GM13976 (cell line): ENCODE measurements at regions not wholly inside any gene's neighbourhood (a gene's known extent, or its start where the extent isn't known, plus 50 kb on each side); places are given as distances from the start of the nearest gene placed in this dataset.

ENCODE experiments used
- DNase-seq: peaks from one replicate; pipeline ENCODE4 v3.0.0; 2012; ENCODE audit warnings: low spot score
- in situ Hi-C: fragments of 300-500 bp; cut with MboI; formaldehyde crosslinking; loops from one replicate; pipeline ENCODE4 v1.12.0; 2022; ENCODE audit warnings: low sequenced_read_pairs, mixed read lengths, inconsistent platforms; ENCODE audit not compliant: unreplicated experiment
- TF ChIP-seq, protein P1 (sequence below): IDR thresholded peaks from 2 replicates; pipeline ENCODE4 v1.5.1; 2012; ENCODE audit warnings: borderline replicate concordance, mild to moderate bottlenecking; ENCODE audit not compliant: insufficient read depth; ENCODE audit errors: extremely low read depth, missing control alignments, control extremely low read depth

DNA sequence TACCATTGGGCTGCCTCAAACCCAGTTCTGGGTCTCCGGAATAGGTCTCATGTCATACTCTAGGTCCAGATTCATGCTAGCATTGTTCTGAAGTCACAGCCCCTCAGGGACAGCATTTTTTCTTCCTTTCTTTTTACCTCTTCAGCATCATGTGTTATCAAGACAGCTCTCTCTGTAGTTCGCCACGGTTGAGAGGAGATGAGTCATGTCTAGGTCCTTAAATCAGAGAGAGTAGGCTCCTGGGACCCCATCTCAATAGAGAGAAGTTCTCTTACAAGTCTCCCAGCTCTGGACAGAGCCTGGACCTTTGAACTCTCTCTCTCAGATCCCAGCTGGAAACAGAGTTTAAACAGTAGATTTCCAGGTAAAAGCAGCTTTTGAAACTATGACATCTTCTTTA, 332.4 kb upstream of the CD180 start:
- DNase-seq: no peak
- TF ChIP-seq, protein P1, sequence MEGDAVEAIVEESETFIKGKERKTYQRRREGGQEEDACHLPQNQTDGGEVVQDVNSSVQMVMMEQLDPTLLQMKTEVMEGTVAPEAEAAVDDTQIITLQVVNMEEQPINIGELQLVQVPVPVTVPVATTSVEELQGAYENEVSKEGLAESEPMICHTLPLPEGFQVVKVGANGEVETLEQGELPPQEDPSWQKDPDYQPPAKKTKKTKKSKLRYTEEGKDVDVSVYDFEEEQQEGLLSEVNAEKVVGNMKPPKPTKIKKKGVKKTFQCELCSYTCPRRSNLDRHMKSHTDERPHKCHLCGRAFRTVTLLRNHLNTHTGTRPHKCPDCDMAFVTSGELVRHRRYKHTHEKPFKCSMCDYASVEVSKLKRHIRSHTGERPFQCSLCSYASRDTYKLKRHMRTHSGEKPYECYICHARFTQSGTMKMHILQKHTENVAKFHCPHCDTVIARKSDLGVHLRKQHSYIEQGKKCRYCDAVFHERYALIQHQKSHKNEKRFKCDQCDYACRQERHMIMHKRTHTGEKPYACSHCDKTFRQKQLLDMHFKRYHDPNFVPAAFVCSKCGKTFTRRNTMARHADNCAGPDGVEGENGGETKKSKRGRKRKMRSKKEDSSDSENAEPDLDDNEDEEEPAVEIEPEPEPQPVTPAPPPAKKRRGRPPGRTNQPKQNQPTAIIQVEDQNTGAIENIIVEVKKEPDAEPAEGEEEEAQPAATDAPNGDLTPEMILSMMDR: no peak
- in situ Hi-C loops: no loop called here

DNA sequence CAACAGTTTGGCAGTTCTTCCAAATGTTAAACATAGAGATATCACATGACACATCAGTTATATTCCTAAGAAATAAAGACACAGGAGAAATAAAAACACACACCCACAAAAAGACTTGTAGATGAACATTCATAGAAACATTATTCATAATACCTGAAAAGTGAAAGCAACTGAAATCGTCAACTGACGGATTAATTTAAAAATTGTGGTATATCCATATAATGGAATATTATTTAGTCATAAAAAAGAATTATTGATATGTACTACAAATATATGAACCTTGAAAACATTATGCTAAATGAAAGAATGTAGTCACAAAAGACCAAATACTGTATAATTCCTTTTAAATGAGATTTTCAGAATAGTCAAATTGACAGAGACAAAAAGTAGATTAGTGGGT, 330.2 kb upstream of the CD180 start:
- TF ChIP-seq, protein P1: no peak
- in situ Hi-C loops: no loop called here
- DNase-seq: no peak

DNA sequence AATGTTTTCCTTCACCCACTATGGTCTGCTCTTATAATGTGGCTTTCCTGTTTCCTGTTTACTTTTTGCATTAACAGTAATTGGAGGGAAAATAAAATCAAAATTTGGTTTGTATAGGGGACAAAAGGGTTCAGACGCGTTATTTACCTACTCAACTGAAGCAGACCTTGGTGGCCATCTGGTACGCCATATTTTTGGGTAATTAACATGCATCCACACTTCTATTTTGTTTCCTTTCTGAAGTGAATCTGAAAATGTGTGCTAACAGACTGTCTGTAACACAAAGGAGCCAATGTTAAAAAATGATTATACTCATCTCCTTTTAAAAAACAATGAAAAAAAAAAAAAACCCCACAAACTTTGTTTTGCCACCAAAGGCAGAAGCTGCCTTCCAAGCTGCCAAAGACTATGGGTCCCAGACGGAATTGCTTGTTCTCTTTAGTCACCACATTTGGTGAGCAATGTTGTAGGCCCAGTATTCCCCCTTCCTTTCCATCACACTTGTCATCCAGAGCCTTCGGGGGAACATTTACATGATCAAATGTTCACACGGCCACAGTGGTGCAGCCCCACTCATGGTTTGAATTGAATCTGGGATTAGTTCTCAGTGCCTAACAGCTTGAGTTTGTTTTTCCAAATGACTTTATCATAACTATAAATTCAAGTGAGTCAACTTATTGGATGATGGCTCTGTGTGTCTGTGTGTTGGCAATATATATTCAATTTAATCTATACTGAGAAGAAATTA, 323.7 kb upstream of the CD180 start:
- in situ Hi-C loops: no loop called here
- no peak for DNase-seq
- TF ChIP-seq, protein P1: no peak

DNA sequence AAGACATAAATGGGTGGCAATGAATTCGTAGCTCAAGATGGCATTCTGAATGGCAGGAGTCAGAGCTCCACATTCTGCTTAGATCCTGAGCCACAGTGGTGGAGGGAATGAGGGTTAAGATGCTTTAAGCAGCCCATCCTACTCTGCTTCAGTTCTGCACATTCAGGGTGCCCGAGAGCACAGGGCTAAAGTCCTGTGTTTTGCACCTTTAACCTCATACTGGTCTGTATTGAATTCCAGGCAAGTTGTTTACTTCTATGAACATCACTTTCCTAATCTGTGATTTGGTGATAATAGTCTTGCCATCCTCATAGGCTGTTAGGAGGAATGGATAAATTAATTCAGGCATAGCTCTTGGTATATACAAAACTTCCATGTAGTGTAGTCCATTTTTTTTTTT, 321.6 kb upstream of the CD180 start:
- in situ Hi-C loops: no loop called here
- no peak for DNase-seq
- TF ChIP-seq, protein P1: no peak

DNA sequence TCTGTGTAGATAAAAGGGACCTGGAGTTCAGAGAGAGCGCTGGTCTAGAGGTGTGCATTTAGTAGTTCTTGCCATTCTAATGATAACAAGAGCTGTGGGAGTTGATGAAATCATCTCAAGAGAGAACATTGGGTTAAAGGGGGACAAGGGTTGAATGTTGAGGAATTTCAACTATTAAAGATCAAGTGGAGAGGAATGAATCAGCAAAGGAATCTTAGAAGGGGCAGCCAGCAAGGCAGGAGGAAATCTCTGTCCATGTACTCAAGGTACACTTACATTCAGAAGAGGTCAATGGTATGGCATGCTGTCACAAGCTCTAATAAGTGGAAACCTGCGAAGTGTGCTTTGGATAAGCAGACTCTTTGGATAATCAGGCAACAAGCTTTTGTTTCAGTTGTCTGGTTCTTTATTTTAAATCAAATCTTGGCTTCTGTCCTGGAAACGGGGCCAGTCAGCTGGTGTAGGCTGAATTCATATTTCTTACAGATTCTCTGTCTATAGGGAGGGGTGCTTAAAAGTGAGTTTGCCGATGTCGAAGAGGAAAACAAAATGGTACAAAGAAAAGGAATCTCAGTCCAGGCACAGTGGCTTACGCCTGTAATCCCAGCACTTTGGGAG, 320.5 kb upstream of the CD180 start:
- no peak for DNase-seq
- TF ChIP-seq, protein P1: no peak
- in situ Hi-C loops: no loop called here

DNA sequence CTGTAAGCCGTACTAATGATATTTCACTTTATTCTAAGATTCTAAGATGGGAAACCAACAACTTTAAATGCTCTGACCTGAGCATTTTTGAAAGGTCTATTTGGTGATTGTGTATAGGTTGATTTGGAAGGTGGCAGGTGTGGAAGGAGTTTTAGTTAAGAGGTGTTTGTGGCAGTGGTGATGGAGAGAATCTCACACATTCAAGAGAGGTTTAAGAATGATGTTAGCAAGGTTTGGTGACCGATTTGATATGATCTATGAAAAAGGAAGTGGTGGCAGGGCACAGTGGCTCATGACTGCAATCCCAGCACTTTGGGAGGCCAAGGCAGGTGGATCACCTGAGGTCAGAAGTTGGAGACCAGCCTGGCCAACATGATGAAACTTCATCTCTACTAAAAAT, 319.2 kb upstream of the CD180 start:
- no peak for DNase-seq
- in situ Hi-C loops: no loop called here
- TF ChIP-seq, protein P1: no peak
